CD14-positive monocyte (primary cell): ENCODE measurements at regions not wholly inside any gene's neighbourhood (a gene's known extent, or its start where the extent isn't known, plus 50 kb on each side); places are given as distances from the start of the nearest gene placed in this dataset.

Experiments
- DNase-seq, 3 donors: peaks; one replicate each; pipeline ENCODE4 v3.0.0-alpha.2; 2011 to 2022
- H2AFZ ChIP-seq: 2 replicates; pipeline ENCODE4 v1.6.0; 2012; ENCODE audit warnings: mild to moderate bottlenecking, low read depth, low read length, inconsistent platforms; ENCODE audit not compliant: insufficient read depth, poor library complexity, severe bottlenecking
- H3K27ac ChIP-seq, 2 donors: 1 replicate in 1 of 2; 2 replicates in 1 of 2; pipeline ENCODE4 v1.5.1; 2012 to 2013; ENCODE audit warnings: low read length in 2 of 2, control low read depth in 1 of 2, inconsistent platforms in 1 of 2, low read depth in 1 of 2, mild to moderate bottlenecking in 1 of 2
- H3K27me3 ChIP-seq, 2 donors: one replicate each; pipeline versions ENCODE4 v1.6.0 to v1.6.1; 2011 to 2013; ENCODE audit warnings: low read length in 2 of 2; ENCODE audit not compliant: control insufficient read depth in 2 of 2, insufficient read depth in 2 of 2
- H3K36me3 ChIP-seq, 2 donors: replicated peaks in 1 of 2; 1 replicate in 1 of 2; 2 replicates in 1 of 2; pipeline versions ENCODE4 v1.5.1 to v1.6.1; 2012 to 2013; ENCODE audit warnings: low read length in 2 of 2, control low read depth in 1 of 2, inconsistent platforms in 1 of 2, mild to moderate bottlenecking in 1 of 2; ENCODE audit not compliant: insufficient read depth in 2 of 2, control insufficient read depth in 1 of 2
- H3K4me1 ChIP-seq, 2 donors: 1 replicate in 1 of 2; 2 replicates in 1 of 2; pipeline versions ENCODE4 v1.5.1 to v1.6.1; 2012 to 2013; ENCODE audit warnings: low read length in 2 of 2, control low read depth in 1 of 2, inconsistent platforms in 1 of 2, mild to moderate bottlenecking in 1 of 2, moderate library complexity in 1 of 2; ENCODE audit not compliant: insufficient read depth in 2 of 2, control insufficient read depth in 1 of 2
- H3K4me2 ChIP-seq: replicated peaks from 2 replicates; pipeline ENCODE3; 2012; ENCODE audit warnings: low read length, moderate library complexity, mild to moderate bottlenecking; ENCODE audit not compliant: poor library complexity, severe bottlenecking; ENCODE audit errors: extremely low read depth
- H3K4me3 ChIP-seq, 3 experiments: fragments of 200-600 bp in 1 of 3; sonication (generic) in 1 of 3; replicated peaks in 1 of 3; 1 replicate in 2 of 3; 2 replicates in 1 of 3; pipeline ENCODE4 v1.5.1; 2011 to 2013; ENCODE audit warnings: low read length in 3 of 3, mild to moderate bottlenecking in 3 of 3, control low read depth in 2 of 3, low read depth in 2 of 3, inconsistent platforms in 1 of 3, moderate library complexity in 1 of 3
- H3K79me2 ChIP-seq: 2 replicates; pipeline ENCODE4 v1.6.0; 2012; ENCODE audit warnings: mild to moderate bottlenecking, control low read depth, inconsistent platforms, low read length, moderate library complexity; ENCODE audit not compliant: insufficient read depth
- H3K9ac ChIP-seq: 2 replicates; pipeline ENCODE4 v1.6.0; 2017; ENCODE audit warnings: low read length, mild to moderate bottlenecking; ENCODE audit not compliant: insufficient read depth, poor library complexity, severe bottlenecking
- H3K9me3 ChIP-seq, 2 donors: replicated peaks in 1 of 2; 1 replicate in 1 of 2; 2 replicates in 1 of 2; pipeline versions ENCODE4 v1.5.1 to v1.6.1; 2012 to 2013; ENCODE audit warnings: low read length in 2 of 2, control low read depth in 1 of 2; ENCODE audit not compliant: control insufficient read depth in 1 of 2, insufficient read depth in 1 of 2
- H4K20me1 ChIP-seq: 2 replicates; pipeline ENCODE4 v1.6.0; 2012; ENCODE audit warnings: mild to moderate bottlenecking, low read length, control low read depth, moderate library complexity; ENCODE audit not compliant: insufficient read depth
- H3K27ac Mint-ChIP-seq, 7 donors: one replicate each; pipeline ENCODE4 v1.8.0; 2020; ENCODE audit warnings: mild to moderate bottlenecking in 7 of 7, mixed read lengths in 7 of 7, moderate library complexity in 6 of 7, inconsistent platforms in 2 of 7
- H3K27me3 Mint-ChIP-seq, 3 donors: one replicate each; pipeline ENCODE4 v1.8.0; 2021 to 2022; ENCODE audit warnings: low read depth in 3 of 3, mild to moderate bottlenecking in 3 of 3, mixed read lengths in 3 of 3, moderate library complexity in 3 of 3, inconsistent platforms in 1 of 3
- H3K36me3 Mint-ChIP-seq, 2 donors: one replicate each; pipeline ENCODE4 v1.8.0; 2020; ENCODE audit warnings: mixed read lengths in 2 of 2, inconsistent platforms in 1 of 2, mild to moderate bottlenecking in 1 of 2
- H3K4me1 Mint-ChIP-seq: one replicate; pipeline ENCODE4 v1.8.0; 2020; ENCODE audit warnings: mild to moderate bottlenecking, mixed read lengths
- H3K4me3 Mint-ChIP-seq, 2 donors: one replicate each; pipeline ENCODE4 v1.8.0; 2020; ENCODE audit warnings: mild to moderate bottlenecking in 2 of 2, mixed read lengths in 2 of 2, moderate library complexity in 1 of 2
- H3K9me3 Mint-ChIP-seq, 7 donors: one replicate each; pipeline ENCODE4 v1.8.0; 2020 to 2022; ENCODE audit warnings: mixed read lengths in 7 of 7, mild to moderate bottlenecking in 6 of 7, moderate library complexity in 6 of 7, inconsistent platforms in 2 of 7
- intact Hi-C, 2 donors: fragments of 100-400 bp; cut with micrococcal nuclease; formaldehyde crosslinking; loops; one replicate each; pipeline versions ENCODE4 v1.15.0 to v1.15.1; 2023
- TF ChIP-seq, protein P1 (sequence below): fragments of 200-600 bp; IDR thresholded peaks from one replicate; pipeline ENCODE4 v1.8.0; 2022; ENCODE audit warnings: antibody characterized with exemption, mild to moderate bottlenecking

- no peak overlapping the region for H3K4me2 ChIP-seq
- H4K20me1 ChIP-seq: no peaks in the 10 kb centered on the region
- H3K4me1 ChIP-seq: no peaks in the 10 kb centered on the region
- no peak for DNase-seq
- no peaks in the 10 kb centered on the region for H3K27me3 ChIP-seq
- H3K9me3 ChIP-seq: no peaks in the 10 kb centered on the region
- Mint-ChIP-seq H3K4me1 (no peaks in the 10 kb centered on the region), H3K27me3 (no peaks in the 10 kb centered on the region), H3K9me3 (no peaks in the 10 kb centered on the region), H3K27ac (no peak overlapping the region), H3K4me3 (no peak overlapping the region), H3K36me3 (no peaks in the 10 kb centered on the region)
- intact Hi-C loops: no loop called here
- TF ChIP-seq, protein P1, sequence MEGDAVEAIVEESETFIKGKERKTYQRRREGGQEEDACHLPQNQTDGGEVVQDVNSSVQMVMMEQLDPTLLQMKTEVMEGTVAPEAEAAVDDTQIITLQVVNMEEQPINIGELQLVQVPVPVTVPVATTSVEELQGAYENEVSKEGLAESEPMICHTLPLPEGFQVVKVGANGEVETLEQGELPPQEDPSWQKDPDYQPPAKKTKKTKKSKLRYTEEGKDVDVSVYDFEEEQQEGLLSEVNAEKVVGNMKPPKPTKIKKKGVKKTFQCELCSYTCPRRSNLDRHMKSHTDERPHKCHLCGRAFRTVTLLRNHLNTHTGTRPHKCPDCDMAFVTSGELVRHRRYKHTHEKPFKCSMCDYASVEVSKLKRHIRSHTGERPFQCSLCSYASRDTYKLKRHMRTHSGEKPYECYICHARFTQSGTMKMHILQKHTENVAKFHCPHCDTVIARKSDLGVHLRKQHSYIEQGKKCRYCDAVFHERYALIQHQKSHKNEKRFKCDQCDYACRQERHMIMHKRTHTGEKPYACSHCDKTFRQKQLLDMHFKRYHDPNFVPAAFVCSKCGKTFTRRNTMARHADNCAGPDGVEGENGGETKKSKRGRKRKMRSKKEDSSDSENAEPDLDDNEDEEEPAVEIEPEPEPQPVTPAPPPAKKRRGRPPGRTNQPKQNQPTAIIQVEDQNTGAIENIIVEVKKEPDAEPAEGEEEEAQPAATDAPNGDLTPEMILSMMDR: no peak
- H3K79me2 ChIP-seq: no peaks in the 10 kb centered on the region
- no peak overlapping the region for H3K4me3 ChIP-seq
- no peak overlapping the region for H3K27ac ChIP-seq
- H3K36me3 ChIP-seq: no peaks in the 10 kb centered on the region
- no peak overlapping the region for H3K9ac ChIP-seq
- no peak overlapping the region for H2AFZ ChIP-seq
These were observed 552.8 kb downstream of the BCL11A start for GRCh38 chr2:60000686-60001085.

- Histone ChIP-seq H3K4me2 (no peak overlapping the region), H3K36me3 (no peaks in the 10 kb centered on the region), H3K4me1 (no peaks in the 10 kb centered on the region), H3K79me2 (no peaks in the 10 kb centered on the region), H4K20me1 (no peaks in the 10 kb centered on the region), H3K9ac (no peak overlapping the region), H3K27me3 (no peaks in the 10 kb centered on the region), H3K9me3 (no peaks in the 10 kb centered on the region), H3K4me3 (no peak overlapping the region), H2AFZ (no peak overlapping the region), H3K27ac (no peak overlapping the region)
- intact Hi-C loops: no loop called here
- TF ChIP-seq, protein P1: no peak
- no peak overlapping the region for H3K4me3 Mint-ChIP-seq
- no peaks in the 10 kb centered on the region for H3K27me3 Mint-ChIP-seq
- no peaks in the 10 kb centered on the region for H3K36me3 Mint-ChIP-seq
- H3K4me1 Mint-ChIP-seq: no peaks in the 10 kb centered on the region
- H3K27ac Mint-ChIP-seq: no peak overlapping the region
- no peak for DNase-seq
- no peaks in the 10 kb centered on the region for H3K9me3 Mint-ChIP-seq
These were observed 555.1 kb downstream of the BCL11A start for GRCh38 chr2:59998324-59998723.
